K562 (cell line): ENCODE measurements at regions not wholly inside any gene's neighbourhood (a gene's known extent, or its start where the extent isn't known, plus 50 kb on each side); places are given as distances from the start of the nearest gene placed in this dataset.

ENCODE experiments used
- ATAC-seq: fragments of 200-7000 bp; cut with Tn5 transposase; 3 replicates; pipeline ENCODE4 v1.9.1; 2020; ENCODE audit warnings: moderate library complexity
- BruUV-seq: library from RNA; stranded (reverse); fragments of 400-500 nt; replicated peaks from 2 replicates; lab custom pipeline; 2021; lab: Mats Ljungman, UMichigan
- CTCF ChIA-PET: fragments of 300-600 bp; formaldehyde crosslinking; extraction: SDS; loops from one replicate; lab custom pipeline; 2021; ENCODE audit warnings: low intra/inter-chr PET ratio; lab: Yijun Ruan, JAX
- POLR2A ChIA-PET: fragments of 300-600, 350-650 bp; sonication (Branson Sonifier 250); formaldehyde crosslinking; extraction: SDS; loops from one replicate; lab custom pipeline; 2021; ENCODE audit warnings: antibody characterized with exemption, inconsistent platforms; lab: Yijun Ruan, JAX
- DNase-seq, 4 experiments: peaks; one replicate each; pipeline versions ENCODE4 v3.0.0 to v3.0.0-alpha.2; 2011 to 2018; ENCODE audit warnings: low spot score in 3 of 4, mixed read lengths in 3 of 4; ENCODE audit errors: extremely low read depth in 1 of 4
- FAIRE-seq: peaks from 2 replicates; lab custom pipeline; 2011; peaks lifted over from hg19 to GRCh38; lab: Jason Lieb, UNC
- H2AFZ ChIP-seq: 2 replicates; pipeline ENCODE4 v1.6.0; 2011; ENCODE audit warnings: low read depth, low read length, control low read depth, inconsistent platforms
- H3K27ac ChIP-seq: fragments of 200-600 bp; 3 replicates; pipeline ENCODE4 v1.8.0; 2011; ENCODE audit warnings: low read depth, mild to moderate bottlenecking, control low read depth, inconsistent platforms, low read length, moderate library complexity, mixed read lengths; ENCODE audit errors: extremely low read depth
- H3K27me3 ChIP-seq, 2 experiments: fragments of 300-600 bp in 1 of 2; 2 replicates in 1 of 2; 3 replicates in 1 of 2; pipeline versions ENCODE4 v1.6.0 to v1.8.0; 2011; ENCODE audit warnings: inconsistent platforms in 2 of 2, low read length in 2 of 2, mild to moderate bottlenecking in 1 of 2, mixed read lengths in 1 of 2, moderate library complexity in 1 of 2; ENCODE audit not compliant: control insufficient read depth in 2 of 2, insufficient read depth in 2 of 2
- H3K36me3 ChIP-seq: fragments of 300-600 bp; 3 replicates; pipeline ENCODE4 v1.8.0; 2011; ENCODE audit warnings: mild to moderate bottlenecking, low read length, inconsistent platforms; ENCODE audit not compliant: control insufficient read depth, insufficient read depth
- H3K4me1 ChIP-seq, 2 experiments: fragments of 200-600 bp in 1 of 2; replicated peaks in 1 of 2; 2 replicates in 1 of 2; 3 replicates in 1 of 2; pipeline versions ENCODE4 v1.5.1 to v1.8.0; 2011; ENCODE audit warnings: inconsistent platforms in 2 of 2, low read length in 2 of 2, mild to moderate bottlenecking in 1 of 2, mixed read lengths in 1 of 2, moderate library complexity in 1 of 2; ENCODE audit not compliant: control insufficient read depth in 2 of 2, insufficient read depth in 2 of 2
- H3K4me2 ChIP-seq: 2 replicates; pipeline ENCODE4 v1.6.1; 2011; ENCODE audit warnings: low read length, control low read depth, inconsistent platforms, mixed read lengths; ENCODE audit not compliant: insufficient read depth
- H3K4me3 ChIP-seq: fragments of 200-600 bp; sonication (generic), shearing (Covaris generic); 2 replicates; pipeline ENCODE4 v1.5.1; 2016; ENCODE audit warnings: control low read depth, inconsistent platforms
- H3K79me2 ChIP-seq: fragments of 200-600 bp; 3 replicates; pipeline ENCODE4 v1.8.0; 2011; ENCODE audit warnings: low read length, inconsistent platforms; ENCODE audit not compliant: control insufficient read depth, insufficient read depth
- H3K9ac ChIP-seq, 2 experiments: 2 replicates each; pipeline versions ENCODE4 v1.6.0 to v1.6.1; 2011; ENCODE audit warnings: low read depth in 2 of 2, low read length in 2 of 2, control low read depth in 1 of 2, inconsistent platforms in 1 of 2, mild to moderate bottlenecking in 1 of 2, mixed read lengths in 1 of 2; ENCODE audit not compliant: insufficient read depth in 1 of 2
- H3K9me1 ChIP-seq: one replicate; pipeline ENCODE4 v1.6.0; 2011; ENCODE audit warnings: inconsistent platforms, mild to moderate bottlenecking, low read length, moderate library complexity; ENCODE audit not compliant: control insufficient read depth, insufficient read depth
- H3K9me3 ChIP-seq: replicated peaks from 2 replicates; pipeline ENCODE4 v1.5.1; 2011; ENCODE audit warnings: low read depth, low read length, inconsistent platforms; ENCODE audit not compliant: control insufficient read depth, insufficient read depth
- H4K20me1 ChIP-seq: replicated peaks from 2 replicates; pipeline ENCODE4 v1.6.1; 2011; ENCODE audit warnings: low read length, inconsistent platforms, mixed read lengths; ENCODE audit not compliant: control insufficient read depth, insufficient read depth
- CCAR2 ChIP-seq: fragments of 200-400 bp; formaldehyde crosslinking; IDR thresholded peaks from 2 replicates; pipeline ENCODE4 v1.6.1; 2017; ENCODE audit warnings: mild to moderate bottlenecking, low read depth, low read length
- ETV1 ChIP-seq: fragments of 450-650 bp; conservative IDR thresholded peaks from 2 replicates; pipeline ENCODE4 v1.6.1; 2016; ENCODE audit warnings: missing genetic modification characterization, control low read depth, low read depth, missing compliant biosample characterization
- IRF2 ChIP-seq: sonication (generic); formaldehyde crosslinking; IDR thresholded peaks from 2 replicates; pipeline ENCODE4 v1.8.1; 2022; ENCODE audit warnings: mild to moderate bottlenecking, missing genetic modification reagents
- KLF6 ChIP-seq: fragments of 250-450 bp; sonication (Bioruptor Pico); IDR thresholded peaks from 2 replicates; pipeline ENCODE4 v1.4.0; 2020; ENCODE audit warnings: mild to moderate bottlenecking, moderate library complexity, borderline replicate concordance
- POLR2G ChIP-seq: fragments of 200-400 bp; formaldehyde crosslinking; IDR thresholded peaks from 2 replicates; pipeline ENCODE4 v1.6.1; 2017; ENCODE audit warnings: low read depth, mild to moderate bottlenecking, antibody characterized with exemption, low read length, moderate library complexity
- TOE1 ChIP-seq, 2 experiments: fragments of 450-650 bp in 1 of 2; sonication (generic) in 1 of 2; formaldehyde crosslinking in 1 of 2; IDR thresholded peaks; 2 replicates each; pipeline versions ENCODE4 v1.7.1 to v1.8.0; 2016 to 2022; ENCODE audit warnings: borderline replicate concordance in 2 of 2, mild to moderate bottlenecking in 2 of 2, antibody characterized with exemption in 1 of 2, inconsistent platforms in 1 of 2, low read depth in 1 of 2, missing genetic modification reagents in 1 of 2, moderate library complexity in 1 of 2
- ZNF311 ChIP-seq: fragments of 250-450 bp; sonication (Bioruptor Pico); IDR thresholded peaks from 2 replicates; pipeline ENCODE4 v1.4.0; 2020; ENCODE audit warnings: mild to moderate bottlenecking, moderate library complexity
- WGBS: fragments of 100-300 bp; shearing (Covaris generic); methylation state at CpG from one replicate; pipeline ENCODE4 v1.1.6; 2016; ENCODE audit warnings: low coverage, mixed read lengths; ENCODE audit not compliant: insufficient coverage; ENCODE audit errors: missing lambda C conversion rate; 5-methylcytosine and 5-hydroxymethylcytosine counted together
- in situ Hi-C: fragments of 300-500 bp; cut with MboI; formaldehyde crosslinking; loops from 4 replicates; pipeline ENCODE4 v1.15.0; 2018; ENCODE audit warnings: inconsistent platforms, mixed read lengths
- intact Hi-C: fragments of 100-400 bp; cut with micrococcal nuclease; formaldehyde crosslinking; loops from 2 replicates; pipeline ENCODE4 v1.14.2; 2022

GRCh38 chr2:188819011-188819410 lies 155.2 kb upstream of the COL3A1 start:
- H4K20me1 ChIP-seq: no peaks in the 10 kb centered on the region
- H3K9me3 ChIP-seq: no peaks in the 10 kb centered on the region
- BruUV-seq: no TSS peak
- no peaks in the 10 kb centered on the region for H3K36me3 ChIP-seq
- CTCF ChIA-PET: no interaction called here
- H3K4me3 ChIP-seq: no peak overlapping the region
- 0% methylated on average over 1 of the region's 1 CpG for WGBS
- H3K9me1 ChIP-seq: no peaks in the 10 kb centered on the region
- in situ Hi-C loops (no loop called here), intact Hi-C loops (no loop called here)
- DNase-seq: no peak
- no peak overlapping the region for H3K27ac ChIP-seq
- H3K4me2 ChIP-seq: no peak overlapping the region
- no peak for FAIRE-seq
- H3K4me1 ChIP-seq: no peaks in the 10 kb centered on the region
- POLR2A ChIA-PET: no interaction called here
- ATAC-seq: no peak
- no peaks in the 10 kb centered on the region for H3K79me2 ChIP-seq
- no peaks in the 10 kb centered on the region for H3K27me3 ChIP-seq
- no peak overlapping the region for H3K9ac ChIP-seq
- TF ChIP-seq KLF6 (CRISPR knock-in tag) (no peak), ZNF311 (CRISPR knock-in tag) (no peak)
- no peak overlapping the region for H2AFZ ChIP-seq

- ChIA-PET CTCF (no interaction called here), POLR2A (no interaction called here)
- ATAC-seq (no peak), FAIRE-seq (no peak), DNase-seq (no peak)
- Histone ChIP-seq H4K20me1 (no peaks in the 10 kb centered on the region), H3K9me3 (no peaks in the 10 kb centered on the region), H3K27me3 (no peaks in the 10 kb centered on the region), H3K4me2 (no peak overlapping the region), H3K4me3 (no peak overlapping the region), H3K36me3 (no peaks in the 10 kb centered on the region), H3K9me1 (no peaks in the 10 kb centered on the region), H3K27ac (no peak overlapping the region), H3K79me2 (no peaks in the 10 kb centered on the region), H2AFZ (no peak overlapping the region), H3K4me1 (no peaks in the 10 kb centered on the region), H3K9ac (no peak overlapping the region)
- TF ChIP-seq CCAR2 (no peak), POLR2G (no peak), IRF2 (CRISPR knock-in tag) (no peak), ETV1 (tag) (no peak), TOE1 (IDR thresholded peaks at IDR 0.05; ENCODE audit: borderline replicate concordance) (no peak), TOE1 (CRISPR knock-in tag; IDR thresholded peaks at IDR 0.05; ENCODE audit: borderline replicate concordance, low read depth) (no peak)
- intact Hi-C loops: no loop called here
- BruUV-seq: no TSS peak
- 0% methylated on average over 3 of the region's 3 CpGs for WGBS
- in situ Hi-C loops: no loop called here
Observed at GRCh38 chr2:188819792-188820191, 154.4 kb upstream of the COL3A1 start.
